Pons (tissue), 1 donor: ENCODE measurements at regions not wholly inside any gene's neighbourhood (a gene's known extent, or its start where the extent isn't known, plus 50 kb on each side); places are given as distances from the start of the nearest gene placed in this dataset.

Source experiments
- DNase-seq: peaks from one replicate; pipeline ENCODE4 v3.0.0-alpha.2; 2016; ENCODE audit warnings: low spot score

DNA sequence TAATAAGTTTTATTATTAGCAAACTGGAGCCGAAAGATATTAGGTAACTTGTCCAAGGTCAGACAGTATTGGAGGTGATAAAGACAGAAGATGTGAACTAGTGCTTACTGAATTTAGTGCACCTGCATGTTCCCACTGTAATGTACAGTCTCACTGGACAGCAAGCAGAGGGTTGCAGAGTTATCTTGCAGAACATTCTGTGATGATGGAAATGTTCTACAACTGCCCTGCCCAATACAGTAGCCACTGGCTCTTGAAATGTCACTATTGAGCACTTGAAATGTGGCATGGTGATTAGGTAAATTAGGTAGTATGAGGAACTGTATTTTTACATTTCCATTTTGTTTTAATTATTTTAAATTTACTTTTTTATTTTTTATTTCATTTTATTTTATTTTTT lies 356.6 kb downstream of the EPHA4 start:
- no peak for DNase-seq

GRCh38 chr2:221216636-221217035 lies 355.5 kb downstream of the EPHA4 start:
- no peak for DNase-seq

- DNase-seq: no peak
Observed at GRCh38 chr2:221225752-221226151, 346.4 kb downstream of the EPHA4 start.

GRCh38 chr2:221228214-221228769 lies 343.8 kb downstream of the EPHA4 start:
- no peak for DNase-seq

- no peak for DNase-seq
Observed at GRCh38 chr2:221229099-221229498, 343.0 kb downstream of the EPHA4 start.

GRCh38 chr2:221231511-221231910 lies 340.6 kb downstream of the EPHA4 start:
- no peak for DNase-seq

GRCh38 chr2:221235941-221236340 lies 336.2 kb downstream of the EPHA4 start:
- no peak for DNase-seq

GRCh38 chr2:221241072-221241471 lies 331.0 kb downstream of the EPHA4 start:
- no peak for DNase-seq

DNA sequence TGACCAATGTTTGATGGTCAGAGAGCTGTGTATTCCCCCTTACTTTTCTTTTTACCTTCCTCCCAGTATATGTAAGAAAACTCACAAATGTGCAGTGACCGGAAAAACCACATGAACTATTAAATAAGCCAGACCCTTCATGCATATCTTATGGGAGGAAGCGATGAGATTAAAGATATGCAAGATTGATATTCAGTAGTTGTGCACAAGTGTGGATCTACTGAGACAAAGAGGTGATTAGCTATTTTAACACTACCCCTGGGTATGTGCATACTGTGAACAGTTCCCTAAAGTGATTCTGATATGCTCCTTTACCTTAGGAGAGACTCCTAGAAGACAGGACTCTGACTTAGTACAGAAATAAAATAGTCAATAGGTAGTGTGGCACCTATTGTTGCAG lies 328.3 kb downstream of the EPHA4 start:
- DNase-seq: no peak

DNA sequence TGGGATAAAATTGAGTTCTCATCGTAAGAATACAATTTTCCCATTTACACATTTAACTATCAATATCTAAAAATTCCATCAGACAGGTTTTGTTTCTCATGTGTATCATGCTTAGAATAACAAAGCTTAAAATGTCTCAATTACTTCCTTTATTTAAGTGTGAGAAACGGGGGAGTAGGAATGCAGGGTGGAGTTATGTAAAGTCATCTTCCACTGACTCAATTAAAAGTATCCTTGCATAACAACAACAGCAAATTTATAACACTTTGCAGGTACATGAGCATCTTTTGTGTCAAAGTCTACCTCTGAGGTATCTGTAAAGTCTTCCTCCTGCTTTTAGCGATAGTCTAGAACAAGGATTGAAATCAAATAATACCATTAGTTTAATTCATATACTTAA lies 327.1 kb downstream of the EPHA4 start:
- no peak for DNase-seq

GRCh38 chr2:221245772-221246171 lies 326.3 kb downstream of the EPHA4 start:
- no peak for DNase-seq

DNA sequence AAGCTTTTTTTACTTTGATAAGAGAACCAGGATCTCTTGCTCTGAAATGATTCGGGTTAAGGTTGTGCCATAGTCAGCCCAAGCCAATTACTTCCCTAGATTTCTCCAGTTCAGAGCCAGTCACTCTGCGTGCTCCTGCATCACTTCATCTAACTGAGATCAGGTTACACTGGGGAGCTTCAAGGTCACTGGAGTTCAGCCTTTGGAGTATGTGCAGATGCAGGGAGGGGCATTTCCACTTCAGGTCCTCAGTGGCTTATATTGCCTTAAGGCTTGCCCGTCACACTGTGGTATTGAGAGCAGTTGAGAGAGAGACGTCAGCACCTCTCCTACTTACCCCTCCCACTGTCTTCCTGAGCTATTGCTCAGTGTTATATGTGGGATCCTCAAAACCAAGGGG lies 317.8 kb downstream of the EPHA4 start:
- DNase-seq: no peak

DNA sequence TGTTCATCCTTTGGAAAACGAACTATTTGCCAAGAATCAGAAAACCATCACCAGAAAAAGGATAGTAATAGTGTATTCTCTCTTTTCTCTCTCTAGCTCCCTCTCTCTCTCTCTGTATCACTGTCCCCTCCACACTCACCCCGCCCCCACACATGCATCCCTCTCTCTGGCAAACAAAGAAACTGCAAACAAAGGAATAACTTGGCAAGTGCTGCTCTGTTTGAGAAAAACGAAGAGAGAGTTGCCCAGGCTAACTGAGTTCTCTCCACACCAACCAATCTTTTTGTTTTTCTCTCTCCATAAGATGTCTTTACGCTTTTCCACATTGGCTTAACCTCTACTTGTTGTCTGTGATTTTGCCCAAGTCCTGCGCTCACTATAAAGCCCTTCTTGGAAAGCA lies 316.2 kb downstream of the EPHA4 start:
- peak; percentile 51 for DNase-seq

DNA sequence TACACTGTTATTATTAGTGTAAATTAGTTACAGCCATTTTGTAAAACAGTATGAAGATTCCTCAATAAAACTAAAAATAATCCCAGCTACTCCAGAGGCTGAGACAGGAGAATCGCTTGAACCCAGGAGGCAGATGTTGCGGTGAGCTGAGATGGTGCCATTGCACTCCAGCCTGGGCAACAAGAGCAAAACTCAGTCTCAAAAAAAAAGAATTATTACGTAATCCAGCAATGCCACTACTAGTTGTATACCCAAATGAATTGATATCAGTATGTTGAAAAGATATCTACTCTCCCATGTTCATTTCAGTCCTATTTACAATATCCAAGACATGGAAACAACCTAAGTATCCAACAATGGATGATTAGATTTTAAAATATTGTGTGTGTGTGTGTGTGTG lies 313.6 kb downstream of the EPHA4 start:
- DNase-seq: no peak

DNA sequence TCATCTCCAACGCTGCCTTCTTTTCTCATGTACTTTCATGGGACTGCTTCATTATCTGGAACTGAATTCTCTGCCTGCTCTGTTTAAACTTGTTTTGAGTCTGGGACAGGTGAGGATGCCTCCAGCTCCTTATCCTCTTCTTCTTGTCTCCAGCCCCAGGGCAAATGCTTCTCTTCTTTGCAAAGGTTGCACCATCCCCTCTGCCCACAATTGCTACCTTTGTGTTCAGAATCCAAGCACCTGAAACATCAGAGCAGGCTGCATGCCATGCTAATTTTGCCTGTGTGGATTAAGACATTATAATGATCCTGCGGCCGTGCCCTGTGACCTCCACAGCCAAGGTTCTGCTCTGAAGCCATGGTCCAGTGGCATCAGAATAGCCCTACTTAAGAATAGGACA lies 309.5 kb downstream of the EPHA4 start:
- no peak for DNase-seq

DNA sequence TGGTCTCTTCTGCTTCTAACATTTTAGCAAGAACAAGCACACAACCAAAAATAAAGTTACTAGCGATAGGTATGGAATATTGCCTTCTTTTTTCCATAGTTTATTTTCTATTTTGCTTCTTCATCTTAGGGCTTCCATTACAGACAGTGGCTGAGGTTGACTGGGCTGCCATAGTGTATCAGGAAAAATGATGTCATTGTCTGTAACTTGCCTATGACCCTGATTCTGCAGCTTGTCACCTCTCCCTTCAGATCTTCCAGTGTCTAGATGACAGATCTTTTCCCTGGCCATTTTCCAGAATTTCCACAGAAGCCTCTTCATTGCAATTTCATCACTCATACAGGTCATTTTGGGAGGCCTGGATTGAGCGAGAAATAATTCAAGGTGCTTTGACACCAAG lies 308.5 kb downstream of the EPHA4 start:
- DNase-seq: no peak

DNA sequence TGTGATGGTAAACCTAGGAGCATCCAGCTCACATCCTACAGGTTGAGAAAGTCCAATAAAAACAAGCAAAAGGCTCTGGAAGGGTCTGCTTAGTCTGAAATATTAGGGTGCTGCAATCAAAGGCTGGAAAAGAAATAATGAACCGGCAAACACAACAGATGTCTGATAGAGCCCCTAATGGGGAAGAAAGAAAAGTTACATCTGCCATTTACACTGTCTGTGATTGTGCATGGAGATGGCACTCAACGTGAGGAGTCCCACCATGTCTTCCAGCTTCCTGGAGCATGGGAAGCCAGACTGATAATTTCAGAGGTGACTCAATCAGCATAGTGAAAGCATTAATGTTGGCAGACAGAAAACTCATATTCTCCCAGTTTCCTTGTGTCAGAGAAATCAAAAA lies 307.8 kb downstream of the EPHA4 start:
- DNase-seq: no peak

GRCh38 chr2:221267773-221268425 lies 304.2 kb downstream of the EPHA4 start:
- DNase-seq: no peak

DNA sequence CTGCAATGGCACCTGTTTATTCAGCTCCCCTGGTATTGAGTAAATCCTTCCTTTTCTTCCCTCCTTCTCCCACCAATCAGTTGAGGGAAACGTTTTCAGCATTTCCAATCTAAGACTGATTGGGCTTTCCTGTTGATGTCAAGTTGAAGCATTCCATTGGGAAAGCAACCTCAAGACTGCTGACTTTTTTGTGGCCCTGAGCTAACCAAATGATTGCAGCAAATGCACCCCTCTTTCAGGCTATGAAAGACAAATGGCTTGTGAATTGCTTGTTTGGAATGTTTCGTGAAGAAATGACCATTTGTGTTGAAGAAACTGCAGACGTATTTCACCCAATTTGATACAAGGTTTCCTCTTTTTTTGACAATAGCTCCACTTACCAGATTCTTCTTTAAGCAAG lies 303.5 kb downstream of the EPHA4 start:
- no peak for DNase-seq

DNA sequence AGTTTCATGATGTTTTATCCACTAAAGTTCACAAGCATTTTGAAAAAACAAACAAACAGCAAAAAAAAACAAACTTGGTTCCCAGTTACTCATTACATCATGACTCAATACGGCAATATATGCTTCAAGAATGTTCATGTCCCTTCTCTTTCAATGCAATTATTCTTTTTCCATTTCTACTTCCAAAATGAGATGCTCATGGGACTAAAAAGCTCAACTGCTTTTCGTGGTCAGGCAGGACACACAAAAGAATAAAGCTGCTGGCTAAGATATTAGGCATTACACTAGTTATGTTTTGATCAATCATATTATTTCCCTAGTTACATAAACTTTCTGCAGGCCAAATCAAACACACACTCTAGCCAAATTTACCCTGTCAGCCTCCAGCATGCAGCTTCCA lies 301.3 kb downstream of the EPHA4 start:
- DNase-seq: no peak

- no peak for DNase-seq
Observed at GRCh38 chr2:221272729-221273128, 299.4 kb downstream of the EPHA4 start.

DNA sequence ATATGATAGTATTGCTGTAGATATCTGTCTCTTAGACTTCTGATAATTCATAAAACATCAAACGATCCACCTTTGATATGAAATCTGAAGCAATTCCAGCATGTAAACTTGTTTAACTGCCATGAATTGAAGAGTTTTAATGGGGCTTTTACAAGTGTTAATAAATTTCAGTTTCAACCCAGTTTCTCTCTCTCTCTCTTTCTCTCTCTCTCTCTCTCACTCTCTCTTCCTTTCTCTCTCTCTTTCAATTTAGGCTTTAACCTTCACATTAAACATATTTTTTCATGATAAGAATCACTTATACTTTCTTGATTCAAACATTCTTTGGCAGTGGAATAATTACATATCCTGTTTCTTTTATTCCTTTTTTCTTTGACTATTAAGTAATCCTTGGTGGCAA lies 296.1 kb downstream of the EPHA4 start:
- DNase-seq: no peak

DNA sequence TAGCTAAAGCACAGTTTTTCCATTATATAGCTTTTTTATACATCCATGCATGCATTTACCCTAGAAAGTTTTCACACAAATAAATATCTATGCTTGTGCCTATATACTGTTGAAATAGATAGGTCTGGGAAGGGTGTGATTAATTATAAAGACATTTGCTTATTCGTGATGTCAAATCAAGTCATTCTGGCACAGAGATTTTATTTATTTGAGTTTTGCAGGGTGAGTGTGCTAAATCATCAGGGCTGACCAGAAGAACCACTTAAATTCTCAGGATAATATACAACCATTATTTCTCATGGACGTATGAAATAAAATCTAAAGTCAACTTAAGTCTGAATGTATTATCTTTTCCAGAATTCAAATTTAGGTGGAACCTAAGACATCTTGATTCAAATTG lies 295.5 kb downstream of the EPHA4 start:
- no peak for DNase-seq

- DNase-seq: no peak
Observed at GRCh38 chr2:221282386-221282785, 289.7 kb downstream of the EPHA4 start.
